Fibroblast of lung (primary cell): ENCODE measurements at regions not wholly inside any gene's neighbourhood (a gene's known extent, or its start where the extent isn't known, plus 50 kb on each side); places are given as distances from the start of the nearest gene placed in this dataset.
A peak's percentile ranks its signal among the peaks of the same experiment; 100 is the strongest.

Experiments used
- DNase-seq, 2 donors: peaks; one replicate each; pipeline versions ENCODE4 v3.0.0 to v3.0.0-alpha.2; 2010; ENCODE audit warnings: low read depth in 2 of 2
- H2AFZ ChIP-seq: 2 replicates; pipeline ENCODE4 v1.5.1; 2012; ENCODE audit warnings: low read length, control low read depth, inconsistent platforms
- H3K27ac ChIP-seq: 2 replicates; pipeline ENCODE4 v1.5.1; 2011; ENCODE audit warnings: low read length, control low read depth; ENCODE audit not compliant: insufficient read depth
- H3K27me3 ChIP-seq: 2 replicates; pipeline ENCODE4 v1.5.1; 2011; ENCODE audit warnings: mild to moderate bottlenecking, low read length; ENCODE audit not compliant: control insufficient read depth, insufficient read depth
- H3K36me3 ChIP-seq: 2 replicates; pipeline ENCODE4 v1.5.1; 2011; ENCODE audit warnings: low read length; ENCODE audit not compliant: control insufficient read depth, insufficient read depth
- H3K4me1 ChIP-seq: 2 replicates; pipeline ENCODE4 v1.5.1; 2011; ENCODE audit warnings: low read length; ENCODE audit not compliant: control insufficient read depth, insufficient read depth; ENCODE audit errors: extremely low read depth
- H3K4me2 ChIP-seq: 2 replicates; pipeline ENCODE4 v1.5.1; 2011; ENCODE audit warnings: low read length, control low read depth; ENCODE audit not compliant: insufficient read depth; ENCODE audit errors: extremely low read depth
- H3K4me3 ChIP-seq, 4 experiments: fragments of 200-600 bp in 1 of 4; sonication (generic) in 1 of 4; replicated peaks in 1 of 4; 2 replicates each; pipeline ENCODE4 v1.5.1; 2011 to 2016; ENCODE audit warnings: low read length in 4 of 4, low read depth in 3 of 4, mild to moderate bottlenecking in 3 of 4, control low read depth in 2 of 4, inconsistent platforms in 1 of 4, mixed read lengths in 1 of 4; ENCODE audit not compliant: insufficient read depth in 1 of 4; ENCODE audit errors: control extremely low read depth in 1 of 4
- H3K79me2 ChIP-seq: 2 replicates; pipeline ENCODE4 v1.5.1; 2012; ENCODE audit warnings: mild to moderate bottlenecking, low read length, inconsistent platforms; ENCODE audit not compliant: control insufficient read depth, insufficient read depth
- H3K9ac ChIP-seq: 2 replicates; pipeline ENCODE4 v1.5.1; 2011; ENCODE audit warnings: mild to moderate bottlenecking, low read length, control low read depth; ENCODE audit not compliant: insufficient read depth
- H3K9me3 ChIP-seq: 2 replicates; pipeline ENCODE4 v1.5.1; 2012; ENCODE audit warnings: low read depth, low read length; ENCODE audit not compliant: control insufficient read depth, insufficient read depth
- H4K20me1 ChIP-seq: 2 replicates; pipeline ENCODE4 v1.5.1; 2011; ENCODE audit warnings: low read length; ENCODE audit not compliant: control insufficient read depth, insufficient read depth; ENCODE audit errors: extremely low read depth
- EZH2 ChIP-seq: IDR thresholded peaks from 2 replicates; pipeline ENCODE4 v1.5.1; 2012; ENCODE audit warnings: low read length, control low read depth, mild to moderate bottlenecking; ENCODE audit errors: missing control alignments
- TF ChIP-seq, protein P1 (sequence below), 2 donors: IDR thresholded peaks in 1 of 2; conservative IDR thresholded peaks in 1 of 2; 1 replicate in 1 of 2; 2 replicates in 1 of 2; pipeline ENCODE4 v1.5.1; 2011 to 2012; ENCODE audit warnings: low read length in 2 of 2, control low read depth in 1 of 2, inconsistent platforms in 1 of 2, low read depth in 1 of 2, mild to moderate bottlenecking in 1 of 2

DNA sequence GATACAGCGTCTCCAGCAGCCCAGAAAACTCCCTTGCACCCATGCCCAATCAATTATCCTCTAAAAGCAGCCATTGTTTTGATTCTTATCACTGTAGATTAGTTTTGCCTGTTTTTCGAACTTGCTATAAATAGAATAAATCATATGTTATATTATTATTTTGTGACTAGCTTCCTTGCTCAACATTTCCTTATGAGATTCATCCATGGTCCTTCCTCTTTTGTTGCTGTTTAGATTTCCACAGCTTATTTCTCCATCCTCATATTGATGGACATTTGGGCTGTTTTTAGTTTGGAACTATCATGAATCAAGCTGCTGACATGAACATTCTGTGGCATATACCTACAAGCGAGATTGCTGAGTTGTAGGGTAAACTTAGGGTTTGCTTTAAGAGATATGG is 595.3 kb downstream of the BCOR start:
- Histone ChIP-seq H3K79me2 (no peaks in the 10 kb centered on the region), H2AFZ (no peak overlapping the region)
- no peak for TF ChIP-seq EZH2
- TF ChIP-seq, protein P1, sequence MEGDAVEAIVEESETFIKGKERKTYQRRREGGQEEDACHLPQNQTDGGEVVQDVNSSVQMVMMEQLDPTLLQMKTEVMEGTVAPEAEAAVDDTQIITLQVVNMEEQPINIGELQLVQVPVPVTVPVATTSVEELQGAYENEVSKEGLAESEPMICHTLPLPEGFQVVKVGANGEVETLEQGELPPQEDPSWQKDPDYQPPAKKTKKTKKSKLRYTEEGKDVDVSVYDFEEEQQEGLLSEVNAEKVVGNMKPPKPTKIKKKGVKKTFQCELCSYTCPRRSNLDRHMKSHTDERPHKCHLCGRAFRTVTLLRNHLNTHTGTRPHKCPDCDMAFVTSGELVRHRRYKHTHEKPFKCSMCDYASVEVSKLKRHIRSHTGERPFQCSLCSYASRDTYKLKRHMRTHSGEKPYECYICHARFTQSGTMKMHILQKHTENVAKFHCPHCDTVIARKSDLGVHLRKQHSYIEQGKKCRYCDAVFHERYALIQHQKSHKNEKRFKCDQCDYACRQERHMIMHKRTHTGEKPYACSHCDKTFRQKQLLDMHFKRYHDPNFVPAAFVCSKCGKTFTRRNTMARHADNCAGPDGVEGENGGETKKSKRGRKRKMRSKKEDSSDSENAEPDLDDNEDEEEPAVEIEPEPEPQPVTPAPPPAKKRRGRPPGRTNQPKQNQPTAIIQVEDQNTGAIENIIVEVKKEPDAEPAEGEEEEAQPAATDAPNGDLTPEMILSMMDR (conservative IDR thresholded peaks at IDR 0.05 in 1 of 2, IDR thresholded peaks at IDR 0.05 in 1 of 2; ENCODE audit: low read depth in 1 of 2, low read length in 2 of 2), result no peak

DNA sequence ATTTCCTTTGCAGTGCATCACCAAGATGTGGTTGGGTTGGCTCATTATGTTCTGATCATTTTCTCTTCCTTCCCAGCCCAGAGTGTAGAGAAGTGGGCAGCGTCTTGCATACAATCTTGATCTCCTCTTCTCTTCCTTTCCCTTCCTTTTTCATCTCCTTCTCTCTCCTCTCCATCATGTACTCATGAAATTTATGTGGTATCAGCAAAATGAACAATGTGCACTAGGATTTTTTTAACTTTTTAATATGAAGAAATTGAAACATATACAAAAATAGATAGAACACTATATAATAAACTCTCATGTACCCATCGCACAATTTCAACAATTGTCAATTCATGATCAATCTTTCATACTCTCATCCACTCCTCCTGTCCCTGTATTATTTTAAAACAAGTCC is 593.5 kb downstream of the BCOR start:
- no peaks in the 10 kb centered on the region for H4K20me1 ChIP-seq
- no peak overlapping the region for H3K4me2 ChIP-seq
- H2AFZ ChIP-seq, result no peak overlapping the region
- no peaks in the 10 kb centered on the region for H3K27me3 ChIP-seq
- H3K4me3 ChIP-seq, result no peak overlapping the region
- no peaks in the 10 kb centered on the region for H3K9me3 ChIP-seq
- H3K27ac ChIP-seq, result no peak overlapping the region
- H3K79me2 ChIP-seq, result no peaks in the 10 kb centered on the region
- no peak for DNase-seq
- TF ChIP-seq, protein P1 (conservative IDR thresholded peaks at IDR 0.05 in 1 of 2, IDR thresholded peaks at IDR 0.05 in 1 of 2; ENCODE audit: low read depth in 1 of 2, low read length in 2 of 2), result no peak
- TF ChIP-seq EZH2, result no peak
- H3K36me3 ChIP-seq, result no peaks in the 10 kb centered on the region
- H3K9ac ChIP-seq, result no peak overlapping the region
- H3K4me1 ChIP-seq, result no peaks in the 10 kb centered on the region

More for the DNA sequence above, 595.3 kb downstream of the BCOR start:
- no peaks in the 10 kb centered on the region for H3K27me3 ChIP-seq
- DNase-seq, result no peak
- H3K4me1 ChIP-seq, result no peaks in the 10 kb centered on the region
- H3K36me3 ChIP-seq, result no peaks in the 10 kb centered on the region
- no peak overlapping the region for H3K4me3 ChIP-seq
- no peak overlapping the region for H3K9ac ChIP-seq
- no peaks in the 10 kb centered on the region for H4K20me1 ChIP-seq
- H3K4me2 ChIP-seq, result no peak overlapping the region
- H3K27ac ChIP-seq, result no peak overlapping the region
- H3K9me3 ChIP-seq, result no peaks in the 10 kb centered on the region

DNA sequence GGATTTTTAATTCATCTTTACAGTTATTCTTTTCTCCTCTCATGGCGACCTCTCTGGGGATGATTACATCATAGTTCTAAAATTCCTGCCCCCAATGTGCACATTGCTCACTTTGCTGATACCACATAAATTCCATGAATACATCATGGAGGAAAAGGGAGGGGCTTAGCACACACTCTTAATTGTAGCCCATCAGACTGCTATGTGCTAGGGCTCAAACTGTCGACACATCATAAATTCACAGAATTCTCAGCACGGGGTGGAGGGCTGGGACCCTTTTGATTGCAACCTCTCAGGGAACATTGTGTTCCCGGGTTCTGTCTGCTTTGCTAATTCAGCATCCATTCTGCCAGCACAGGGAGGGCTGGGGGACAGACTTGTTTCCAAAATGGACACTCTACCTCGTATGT is 592.9 kb downstream of the BCOR start:
- TF ChIP-seq, protein P1 (conservative IDR thresholded peaks at IDR 0.05 in 1 of 2, IDR thresholded peaks at IDR 0.05 in 1 of 2; ENCODE audit: low read depth in 1 of 2, low read length in 2 of 2), result no peak
- Histone ChIP-seq H3K79me2 (no peaks in the 10 kb centered on the region), H3K27me3 (no peaks in the 10 kb centered on the region), H3K27ac (no peak overlapping the region), H4K20me1 (no peaks in the 10 kb centered on the region), H3K9me3 (no peaks in the 10 kb centered on the region), H3K4me2 (no peak overlapping the region), H3K4me3 (no peak overlapping the region), H2AFZ (no peak overlapping the region), H3K36me3 (no peaks in the 10 kb centered on the region), H3K9ac (no peak overlapping the region), H3K4me1 (no peaks in the 10 kb centered on the region)
- DNase-seq, result peak in 1 of 2 donors; percentile 29
